Fibroblast of villous mesenchyme (primary cell): ENCODE measurements at regions not wholly inside any gene's neighbourhood (a gene's known extent, or its start where the extent isn't known, plus 50 kb on each side); places are given as distances from the start of the nearest gene placed in this dataset.

Experiments
- DNase-seq: peaks from one replicate; pipeline ENCODE4 v3.0.0-alpha.2; 2010; ENCODE audit warnings: low read depth
- H3K4me3 ChIP-seq: 2 replicates; pipeline ENCODE4 v1.5.1; 2011; ENCODE audit warnings: low read depth, mild to moderate bottlenecking, low read length
- CTCF ChIP-seq: IDR thresholded peaks from 2 replicates; pipeline ENCODE4 v1.5.1; 2012; ENCODE audit warnings: low read depth, mild to moderate bottlenecking, low read length; ENCODE audit not compliant: insufficient read depth

GRCh38 chr1:59150577-59151386 is 146.1 kb upstream of the FGGY start:
- peak overlapping the region; percentile 27 for H3K4me3 ChIP-seq
- peak; percentile 99 for DNase-seq
- TF ChIP-seq CTCF: no peak

- DNase-seq: no peak
These were observed 145.5 kb upstream of the FGGY start for GRCh38 chr1:59151387-59151761.

GRCh38 chr1:59151860-59152259 is 145.0 kb upstream of the FGGY start:
- H3K4me3 ChIP-seq: no peak overlapping the region
- peak; percentile 58 for DNase-seq
- TF ChIP-seq CTCF: no peak

More at GRCh38 chr1:59151387-59151761, 145.5 kb upstream of the FGGY start:
- no peak for TF ChIP-seq CTCF
- H3K4me3 ChIP-seq: no peak overlapping the region

GRCh38 chr1:59152511-59152910 is 144.4 kb upstream of the FGGY start:
- TF ChIP-seq CTCF: no peak
- no peak for DNase-seq
- no peak overlapping the region for H3K4me3 ChIP-seq

GRCh38 chr1:59154401-59154800 is 142.5 kb upstream of the FGGY start:
- no peak for DNase-seq
- TF ChIP-seq CTCF: no peak
- no peak overlapping the region for H3K4me3 ChIP-seq

GRCh38 chr1:59155351-59155750 is 141.5 kb upstream of the FGGY start:
- no peak overlapping the region for H3K4me3 ChIP-seq
- no peak for TF ChIP-seq CTCF
- peak; percentile 82 for DNase-seq

GRCh38 chr1:59156051-59156450 is 140.8 kb upstream of the FGGY start:
- no peak for DNase-seq
- no peak for TF ChIP-seq CTCF

More at GRCh38 chr1:59156051-59156450, 140.8 kb upstream of the FGGY start:
- H3K4me3 ChIP-seq: no peak overlapping the region
